AG09309 (cell line): ENCODE measurements at regions not wholly inside any gene's neighbourhood (a gene's known extent, or its start where the extent isn't known, plus 50 kb on each side); places are given as distances from the start of the nearest gene placed in this dataset.

Experiments used
- DNase-seq: peaks from one replicate; pipeline ENCODE4 v3.0.0-alpha.2; 2010; ENCODE audit warnings: low read depth
- H3K4me3 ChIP-seq: 2 replicates; pipeline ENCODE4 v1.5.1; 2011; ENCODE audit warnings: mild to moderate bottlenecking, low read depth, low read length, moderate library complexity; ENCODE audit not compliant: control insufficient read depth
- CTCF ChIP-seq: IDR thresholded peaks from 2 replicates; pipeline ENCODE4 v1.5.1; 2011; ENCODE audit warnings: mild to moderate bottlenecking, low read depth, low read length, inconsistent platforms; ENCODE audit not compliant: insufficient read depth, control insufficient read depth; ENCODE audit errors: missing control alignments

DNA sequence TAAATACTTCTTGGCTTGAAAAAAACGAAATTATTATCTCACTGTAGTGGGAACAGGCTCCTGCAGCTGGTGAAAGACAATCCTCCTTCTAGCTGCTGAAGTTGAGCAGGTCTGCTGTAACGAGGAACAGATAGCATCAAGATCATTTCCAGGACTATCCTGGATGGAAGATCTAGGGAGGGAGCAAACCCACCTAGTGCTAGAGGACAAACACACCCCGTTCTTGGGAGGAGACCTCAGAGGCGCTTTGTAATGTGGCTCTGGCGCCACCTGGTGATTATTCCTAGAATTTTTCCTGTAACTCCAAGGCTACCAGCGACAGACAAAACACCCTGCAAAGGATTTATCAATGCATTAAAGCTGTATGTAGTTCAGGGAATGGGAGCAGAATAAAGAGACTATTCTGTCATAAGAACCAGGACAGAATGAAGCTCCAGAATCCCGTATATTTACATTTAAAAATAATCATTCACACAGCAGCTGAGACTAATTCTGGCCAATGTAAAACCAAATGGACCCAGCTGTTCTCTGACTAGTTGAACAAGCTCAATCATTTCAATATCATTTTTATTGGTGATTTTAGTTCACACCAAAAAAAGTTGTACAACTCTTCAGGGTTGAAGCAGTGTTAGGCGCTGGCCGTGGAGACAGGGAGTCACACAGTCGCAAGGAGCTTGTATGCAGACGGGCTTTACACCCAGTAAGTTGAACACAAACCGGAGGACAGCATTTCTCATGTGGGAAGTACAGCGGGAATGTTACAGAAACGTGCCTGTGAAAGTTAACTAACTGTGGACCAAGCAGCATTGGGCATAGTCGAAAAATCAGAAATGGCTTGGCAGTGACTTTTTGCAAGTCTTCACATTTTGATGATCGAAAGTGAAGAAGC, 290.3 kb downstream of the TRIB2 start:
- peak; percentile 28 for DNase-seq
- peak; percentile 79 for TF ChIP-seq CTCF
- H3K4me3 ChIP-seq = no peak overlapping the region

GRCh38 chr2:13009027-13009642, 292.4 kb downstream of the TRIB2 start:
- TF ChIP-seq CTCF = no peak
- DNase-seq = no peak
- no peak overlapping the region for H3K4me3 ChIP-seq

DNA sequence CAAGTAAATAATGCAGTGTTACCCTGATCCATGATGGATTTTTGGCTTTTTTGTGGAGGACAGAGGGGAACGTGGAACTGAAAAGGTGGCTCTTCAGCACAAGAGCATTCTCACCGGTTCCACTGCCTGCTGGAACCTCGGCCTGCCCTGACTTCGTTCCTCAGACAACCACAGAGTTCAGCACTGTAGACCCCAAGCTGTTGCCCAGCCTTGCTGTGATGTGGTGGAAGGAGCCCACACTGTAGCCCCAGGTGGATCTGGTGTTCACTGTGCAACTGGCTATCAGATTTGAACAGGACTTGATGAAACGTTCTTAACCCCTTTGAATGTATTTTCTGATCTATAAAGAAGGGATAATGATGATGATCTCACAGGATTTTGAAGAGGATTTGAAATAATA, 293.5 kb downstream of the TRIB2 start:
- no peak for TF ChIP-seq CTCF
- DNase-seq = no peak
- no peak overlapping the region for H3K4me3 ChIP-seq

- H3K4me3 ChIP-seq = no peak overlapping the region
- no peak for DNase-seq
- TF ChIP-seq CTCF = no peak
Observed at GRCh38 chr2:13014783-13015182, 298.0 kb downstream of the TRIB2 start.

DNA sequence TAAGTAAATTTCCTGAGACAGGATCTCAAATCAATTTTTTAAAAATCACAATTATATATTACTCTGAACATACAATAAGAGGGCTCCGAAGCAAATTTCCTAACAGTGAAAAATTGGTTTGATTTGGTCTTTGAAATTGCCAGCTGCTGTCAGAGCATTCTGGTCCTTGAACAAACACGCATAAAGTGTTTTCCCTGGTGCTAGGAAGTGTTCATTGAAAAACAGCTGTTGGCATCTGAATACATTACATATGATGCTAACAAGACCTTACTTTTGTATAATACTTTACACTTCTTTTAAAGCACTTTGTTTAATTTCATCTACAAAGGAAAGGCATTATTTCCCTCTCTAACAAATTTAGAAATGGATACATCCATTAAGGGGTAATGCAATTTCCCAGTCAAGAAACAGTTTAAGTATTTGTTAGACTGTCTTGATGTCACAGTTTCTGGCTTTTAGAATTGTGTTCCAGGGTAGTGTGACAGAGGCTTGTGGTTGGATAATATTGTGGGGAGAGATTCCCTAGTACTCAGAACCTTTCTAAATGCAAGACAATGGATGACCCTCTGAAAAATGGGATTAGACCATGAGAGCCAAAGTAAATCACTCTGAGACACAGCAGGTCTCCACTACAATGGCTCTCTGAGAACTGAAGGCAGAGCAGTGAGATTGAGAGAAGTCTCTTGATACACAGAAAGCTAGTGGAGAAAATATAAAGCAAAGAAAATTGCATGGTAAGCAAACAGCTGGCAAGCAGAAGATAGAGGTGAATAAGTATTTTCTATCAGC, 299.0 kb downstream of the TRIB2 start:
- no peak for DNase-seq
- TF ChIP-seq CTCF = no peak

DNA sequence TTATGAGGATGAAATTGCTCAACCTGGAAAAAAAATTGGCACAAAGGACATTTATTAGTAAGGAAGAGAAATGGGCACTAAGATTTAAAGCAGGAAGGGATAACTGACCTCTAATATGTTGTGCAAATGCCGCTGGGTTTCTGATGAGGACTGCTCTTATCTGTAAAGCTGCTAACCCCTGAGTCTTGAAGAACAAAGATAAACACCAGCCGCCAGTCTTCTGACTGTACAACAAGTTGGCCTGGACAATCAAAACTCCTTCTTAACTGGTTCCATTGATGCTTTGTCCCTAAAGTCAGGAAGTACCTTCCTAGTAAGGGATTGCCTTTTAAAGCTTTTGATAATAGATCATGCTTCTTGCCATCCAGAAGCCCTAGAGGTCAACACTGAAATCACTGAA, 301.8 kb downstream of the TRIB2 start:
- H3K4me3 ChIP-seq = no peak overlapping the region
- no peak for TF ChIP-seq CTCF
- DNase-seq = no peak

More for the DNA sequence above, 299.0 kb downstream of the TRIB2 start:
- H3K4me3 ChIP-seq = no peak overlapping the region
